Testis (tissue), 2 donors: ENCODE measurements at regions not wholly inside any gene's neighbourhood (a gene's known extent, or its start where the extent isn't known, plus 50 kb on each side); places are given as distances from the start of the nearest gene placed in this dataset.

ENCODE experiments used
- DNase-seq: peaks from one replicate; pipeline ENCODE4 v3.0.0-alpha.2; 2019
- H3K27ac ChIP-seq, 2 donors: fragments of 200-600 bp; sonication (generic); one replicate each; pipeline ENCODE4 v1.5.1; 2019
- H3K27me3 ChIP-seq: fragments of 200-600 bp; sonication (generic); one replicate; pipeline ENCODE4 v1.5.1; 2019
- H3K36me3 ChIP-seq: fragments of 200-600 bp; sonication (generic); one replicate; pipeline ENCODE4 v1.5.1; 2017; ENCODE audit warnings: low read depth; ENCODE audit errors: missing control alignments
- H3K4me1 ChIP-seq: fragments of 200-600 bp; sonication (generic); one replicate; pipeline ENCODE4 v1.5.1; 2019
- H3K4me3 ChIP-seq, 2 donors: fragments of 200-600 bp; sonication (generic); one replicate each; pipeline ENCODE4 v1.5.1; 2017 to 2019
- H3K9me3 ChIP-seq: fragments of 200-600 bp; sonication (generic); one replicate; pipeline ENCODE4 v1.5.1; 2017
- POLR2A ChIP-seq: fragments of 450-650 bp; IDR thresholded peaks from one replicate; pipeline ENCODE4 v1.6.1; 2017; ENCODE audit warnings: antibody characterized with exemption, mild to moderate bottlenecking, moderate library complexity
- WGBS, 2 donors: methylation state at CpG; one replicate each; pipeline ENCODE4 v1.1.5; 2018; 5-methylcytosine and 5-hydroxymethylcytosine counted together
- intact Hi-C: fragments of 100-400 bp; cut with DNase I; formaldehyde crosslinking; loops from one replicate; pipeline ENCODE4 v1.15.1; 2023; ENCODE audit warnings: low total_unique reads
- TF ChIP-seq, protein P1 (sequence below), 3 experiments: fragments of 450-650 bp in 2 of 3; fragments of 200-600 bp in 1 of 3; sonication (generic) in 1 of 3; IDR thresholded peaks; one replicate each; pipeline ENCODE4 v1.5.1; 2016 to 2019; ENCODE audit warnings: antibody characterized with exemption in 3 of 3, mild to moderate bottlenecking in 2 of 3, moderate library complexity in 1 of 3

- intact Hi-C loops: no loop called here
Measured at GRCh38 chr11:90453525-90453924, 230.7 kb upstream of the CHORDC1 start.

DNA sequence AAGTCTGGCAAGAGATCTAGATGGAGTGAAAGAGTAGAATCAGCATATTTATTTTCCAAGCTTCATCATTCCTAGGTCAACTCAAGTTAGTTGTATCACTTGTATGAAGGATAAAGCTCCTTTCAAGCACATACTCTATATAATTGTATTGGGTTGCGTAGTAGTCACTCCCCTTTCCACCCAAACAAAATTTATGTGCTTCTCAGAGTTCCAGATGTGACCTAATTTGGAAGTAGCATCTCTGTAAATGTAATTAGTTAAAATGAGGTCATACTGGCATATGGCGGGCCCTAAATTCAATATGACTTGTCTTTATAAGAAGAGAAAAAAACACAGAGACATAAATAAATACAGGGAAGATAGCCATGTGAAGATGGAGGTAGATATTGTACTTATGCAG is 226.8 kb upstream of the CHORDC1 start:
- Histone ChIP-seq H3K4me3 (no peak overlapping the region), H3K9me3 (no peaks in the 10 kb centered on the region)

More at GRCh38 chr11:90453525-90453924, 230.7 kb upstream of the CHORDC1 start:
- Histone ChIP-seq H3K4me1 (no peaks in the 10 kb centered on the region), H3K27ac (no peak overlapping the region), H3K4me3 (no peak overlapping the region), H3K27me3 (no peaks in the 10 kb centered on the region), H3K36me3 (no peaks in the 10 kb centered on the region), H3K9me3 (no peaks in the 10 kb centered on the region)
- TF ChIP-seq POLR2A: no peak
- TF ChIP-seq, protein P1, sequence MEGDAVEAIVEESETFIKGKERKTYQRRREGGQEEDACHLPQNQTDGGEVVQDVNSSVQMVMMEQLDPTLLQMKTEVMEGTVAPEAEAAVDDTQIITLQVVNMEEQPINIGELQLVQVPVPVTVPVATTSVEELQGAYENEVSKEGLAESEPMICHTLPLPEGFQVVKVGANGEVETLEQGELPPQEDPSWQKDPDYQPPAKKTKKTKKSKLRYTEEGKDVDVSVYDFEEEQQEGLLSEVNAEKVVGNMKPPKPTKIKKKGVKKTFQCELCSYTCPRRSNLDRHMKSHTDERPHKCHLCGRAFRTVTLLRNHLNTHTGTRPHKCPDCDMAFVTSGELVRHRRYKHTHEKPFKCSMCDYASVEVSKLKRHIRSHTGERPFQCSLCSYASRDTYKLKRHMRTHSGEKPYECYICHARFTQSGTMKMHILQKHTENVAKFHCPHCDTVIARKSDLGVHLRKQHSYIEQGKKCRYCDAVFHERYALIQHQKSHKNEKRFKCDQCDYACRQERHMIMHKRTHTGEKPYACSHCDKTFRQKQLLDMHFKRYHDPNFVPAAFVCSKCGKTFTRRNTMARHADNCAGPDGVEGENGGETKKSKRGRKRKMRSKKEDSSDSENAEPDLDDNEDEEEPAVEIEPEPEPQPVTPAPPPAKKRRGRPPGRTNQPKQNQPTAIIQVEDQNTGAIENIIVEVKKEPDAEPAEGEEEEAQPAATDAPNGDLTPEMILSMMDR (IDR thresholded peaks at IDR 0.05): no peak
- no peak for DNase-seq

GRCh38 chr11:90448256-90448655 is 225.4 kb upstream of the CHORDC1 start:
- no peaks in the 10 kb centered on the region for H3K27me3 ChIP-seq
- no peak overlapping the region for H3K27ac ChIP-seq
- no peak overlapping the region for H3K4me3 ChIP-seq
- TF ChIP-seq, protein P1 (IDR thresholded peaks at IDR 0.05): no peak
- TF ChIP-seq POLR2A: no peak
- 46 to 50% methylated on average over 4 of the region's 4 CpGs for WGBS, 2 donors
- no peak for DNase-seq
- no peaks in the 10 kb centered on the region for H3K9me3 ChIP-seq
- no peaks in the 10 kb centered on the region for H3K4me1 ChIP-seq
- H3K36me3 ChIP-seq: no peaks in the 10 kb centered on the region
- intact Hi-C loops: no loop called here

More for the DNA sequence above, 226.8 kb upstream of the CHORDC1 start:
- WGBS, 2 donors: 93 to 96% methylated on average over 2 of the region's 2 CpGs
- intact Hi-C loops: no loop called here
- Histone ChIP-seq H3K27ac (no peak overlapping the region), H3K36me3 (no peaks in the 10 kb centered on the region), H3K4me1 (no peaks in the 10 kb centered on the region), H3K27me3 (no peaks in the 10 kb centered on the region)
- DNase-seq: no peak
- TF ChIP-seq, protein P1 (IDR thresholded peaks at IDR 0.05): no peak
- TF ChIP-seq POLR2A: no peak

GRCh38 chr11:90447618-90448017 is 224.8 kb upstream of the CHORDC1 start:
- intact Hi-C loops: no loop called here
- no peak overlapping the region for H3K4me3 ChIP-seq
- H3K9me3 ChIP-seq: no peaks in the 10 kb centered on the region
- H3K36me3 ChIP-seq: no peaks in the 10 kb centered on the region
- no peaks in the 10 kb centered on the region for H3K27me3 ChIP-seq
- TF ChIP-seq, protein P1 (IDR thresholded peaks at IDR 0.05): no peak
- no peak for TF ChIP-seq POLR2A
- DNase-seq: no peak
- H3K4me1 ChIP-seq: no peaks in the 10 kb centered on the region
- no peak overlapping the region for H3K27ac ChIP-seq
- WGBS, 2 donors: 74 to 79% methylated on average over 5 of the region's 5 CpGs

DNA sequence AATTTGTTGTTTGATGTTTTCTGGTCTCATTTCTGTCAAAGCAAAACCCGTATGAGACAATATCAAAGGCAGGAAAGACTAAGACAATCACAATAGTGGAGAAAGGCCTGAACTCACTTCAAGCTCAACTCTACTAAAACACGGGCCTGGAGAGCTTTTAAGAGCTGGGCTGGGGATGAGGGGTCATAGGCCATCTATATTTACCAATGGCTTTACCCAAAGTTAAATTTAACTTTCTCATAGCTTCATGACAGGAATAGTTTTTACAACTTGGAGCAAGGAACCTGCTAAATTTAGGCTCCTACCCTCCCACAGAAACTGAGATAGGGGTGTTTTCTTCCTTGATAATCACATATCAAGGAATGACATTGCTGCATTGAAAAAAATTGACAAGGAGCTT is 223.4 kb upstream of the CHORDC1 start:
- Histone ChIP-seq H3K36me3 (no peaks in the 10 kb centered on the region), H3K27ac (no peak overlapping the region), H3K4me1 (no peaks in the 10 kb centered on the region), H3K9me3 (no peaks in the 10 kb centered on the region), H3K4me3 (no peak overlapping the region), H3K27me3 (no peaks in the 10 kb centered on the region)
- 62 to 70% methylated on average over 2 of the region's 2 CpGs for WGBS, 2 donors
- intact Hi-C loops: no loop called here
- TF ChIP-seq, protein P1 (IDR thresholded peaks at IDR 0.05): no peak
- TF ChIP-seq POLR2A: no peak
- DNase-seq: no peak
